Cerebellar cortex (tissue), 1 donor: ENCODE measurements at regions not wholly inside any gene's neighbourhood (a gene's known extent, or its start where the extent isn't known, plus 50 kb on each side); places are given as distances from the start of the nearest gene placed in this dataset.

Source experiments
- DNase-seq: peaks from one replicate; pipeline ENCODE4 v3.0.0-alpha.2; 2015; ENCODE audit warnings: low spot score

DNA sequence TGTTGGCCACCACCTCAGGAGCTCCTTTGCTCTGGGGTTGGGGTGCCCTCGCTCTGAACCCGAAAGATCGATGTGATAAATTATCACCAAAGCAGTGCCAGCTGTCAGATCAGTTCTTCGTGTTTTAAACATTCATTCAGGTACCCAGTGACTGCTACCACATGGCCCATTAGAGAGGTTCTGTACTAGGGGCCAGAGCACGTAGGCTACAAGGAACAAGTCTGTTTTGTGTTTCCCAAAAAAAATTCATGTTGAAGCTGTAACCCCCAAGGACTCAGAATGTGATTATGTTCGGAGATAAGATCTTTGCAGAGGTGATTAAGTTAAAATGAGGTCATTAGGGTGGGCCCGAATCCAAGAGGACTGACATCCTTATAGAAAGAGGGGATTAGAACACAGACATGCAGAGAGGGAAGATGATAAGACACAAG is 526.9 kb downstream of the NPHP4 start:
- DNase-seq, result no peak

DNA sequence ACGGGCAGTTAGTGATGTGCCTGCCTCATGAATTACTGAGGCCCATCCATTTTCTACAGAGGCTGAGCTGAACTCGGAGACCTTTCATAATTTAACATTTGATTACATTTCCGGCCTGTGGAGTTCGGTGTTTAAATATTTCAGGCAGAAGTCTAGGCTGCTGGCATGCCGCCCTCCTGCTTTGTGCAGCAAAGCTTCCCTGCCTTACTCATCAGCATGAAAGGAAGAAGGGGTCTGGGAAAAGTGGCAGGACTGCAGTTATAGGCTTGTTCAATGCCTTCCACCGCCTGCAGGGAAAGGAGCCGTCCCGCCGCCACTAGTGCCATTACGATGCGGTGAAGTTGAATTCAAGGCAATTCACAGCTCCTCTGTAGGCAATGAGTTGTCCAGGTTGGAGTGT is 527.9 kb downstream of the NPHP4 start:
- no peak for DNase-seq

DNA sequence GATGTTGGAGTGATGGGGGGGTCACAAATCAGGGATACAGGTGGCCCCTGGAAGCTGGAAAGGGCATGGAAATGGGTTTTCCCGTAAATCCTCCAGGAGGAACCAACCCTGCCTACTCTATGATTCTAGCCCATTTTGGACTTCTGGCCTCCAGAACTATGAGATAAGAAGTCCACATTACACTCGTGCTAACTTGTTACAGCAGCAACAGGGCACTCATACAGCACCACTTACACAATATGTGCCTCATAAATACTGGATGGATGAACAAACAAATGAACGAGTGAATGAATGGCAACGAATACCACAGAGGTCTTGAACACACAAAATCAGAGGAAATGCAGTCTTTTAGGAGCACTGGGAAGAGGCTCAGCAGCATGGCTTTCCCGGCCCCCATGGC is 531.3 kb downstream of the NPHP4 start:
- DNase-seq, result no peak

DNA sequence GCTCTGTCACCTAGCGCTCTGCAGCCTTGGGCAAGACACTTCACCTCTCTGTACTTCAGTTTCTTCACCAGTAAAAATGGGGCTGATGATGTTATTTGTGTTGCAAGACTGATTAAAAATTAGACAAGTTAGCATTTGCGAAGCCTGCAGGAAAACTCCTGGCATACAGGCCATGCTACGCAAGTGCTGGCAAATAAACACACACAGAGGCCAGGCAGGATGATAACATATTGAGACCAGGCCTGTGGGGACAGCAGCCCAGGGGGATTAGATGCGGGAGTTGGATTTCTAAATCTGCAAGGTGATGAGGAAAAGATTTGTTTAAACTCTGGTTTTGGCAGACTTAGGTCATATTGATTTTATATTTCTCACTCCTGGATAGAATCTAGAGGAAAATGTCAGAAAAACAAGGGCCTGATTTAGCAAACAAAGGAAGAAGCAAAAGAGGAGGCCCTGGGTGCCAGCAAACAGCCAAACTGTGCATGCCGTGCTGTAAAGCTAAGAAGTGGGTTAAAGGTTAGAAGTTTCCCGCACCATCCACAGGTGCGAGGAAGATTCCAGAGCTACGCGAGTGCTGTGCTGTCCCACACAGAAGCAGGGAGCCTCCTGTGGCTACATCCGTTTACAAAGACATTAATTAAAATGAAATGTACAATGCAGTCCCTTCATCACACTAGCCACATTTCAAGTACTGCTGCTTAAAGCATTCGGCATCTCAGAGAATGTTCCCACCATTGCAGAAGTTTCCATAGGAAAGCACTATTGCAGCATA is 532.2 kb downstream of the NPHP4 start:
- DNase-seq, result no peak

DNA sequence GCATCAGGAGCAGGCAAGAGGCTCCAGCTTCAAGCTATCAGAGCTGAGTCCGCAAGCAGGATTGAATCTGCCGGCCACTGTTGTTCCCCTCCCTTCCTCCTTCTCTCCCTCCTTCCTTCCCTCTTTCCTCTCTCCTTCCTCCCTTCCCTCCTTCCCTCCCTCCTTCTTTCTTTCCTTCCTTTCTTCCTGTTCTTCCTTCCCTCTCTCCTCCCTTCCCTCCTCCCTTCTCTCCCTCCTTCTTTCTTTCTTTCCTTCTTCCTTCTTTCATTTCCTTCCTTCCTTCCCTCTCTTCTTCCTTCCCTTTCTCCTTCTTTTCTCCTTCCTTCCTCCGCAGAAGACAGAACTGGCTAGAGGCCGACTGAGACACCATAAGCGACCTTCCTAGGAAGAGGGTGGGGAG is 534.0 kb downstream of the NPHP4 start:
- DNase-seq, result no peak

DNA sequence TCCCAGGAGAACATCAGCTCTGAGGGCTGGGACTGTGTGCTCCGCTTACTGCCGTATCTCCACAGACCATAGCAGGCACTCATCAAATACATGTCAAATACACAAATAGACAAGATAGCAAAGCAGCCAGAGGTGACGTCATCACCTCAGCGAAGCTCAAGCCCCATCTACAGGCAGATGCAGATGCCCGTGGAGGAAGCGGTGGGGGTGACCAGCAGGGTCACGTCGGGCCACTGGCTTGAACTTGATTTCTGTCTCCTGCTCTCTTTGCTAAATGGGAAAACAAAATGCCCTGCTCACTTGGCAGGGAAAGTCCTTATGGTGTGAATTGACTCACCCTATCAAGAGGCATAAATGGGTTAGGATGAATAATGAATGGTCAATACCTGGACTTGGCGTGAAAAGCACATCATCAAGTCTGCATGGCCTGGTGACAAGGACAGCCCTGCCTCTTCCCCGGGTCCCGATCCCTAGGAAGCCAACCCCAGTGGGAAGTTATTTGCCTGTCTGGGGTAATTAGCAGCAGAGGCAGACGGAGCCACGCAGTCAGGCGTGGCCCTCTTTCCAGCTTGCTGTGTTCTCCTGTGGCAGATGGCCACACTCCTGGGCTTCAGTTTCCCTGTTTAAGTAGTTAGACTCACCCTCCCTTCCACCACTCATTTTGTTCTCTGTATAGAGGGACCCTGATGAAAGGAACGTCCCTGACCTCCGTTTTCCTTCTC is 536.0 kb downstream of the NPHP4 start:
- DNase-seq, result no peak

DNA sequence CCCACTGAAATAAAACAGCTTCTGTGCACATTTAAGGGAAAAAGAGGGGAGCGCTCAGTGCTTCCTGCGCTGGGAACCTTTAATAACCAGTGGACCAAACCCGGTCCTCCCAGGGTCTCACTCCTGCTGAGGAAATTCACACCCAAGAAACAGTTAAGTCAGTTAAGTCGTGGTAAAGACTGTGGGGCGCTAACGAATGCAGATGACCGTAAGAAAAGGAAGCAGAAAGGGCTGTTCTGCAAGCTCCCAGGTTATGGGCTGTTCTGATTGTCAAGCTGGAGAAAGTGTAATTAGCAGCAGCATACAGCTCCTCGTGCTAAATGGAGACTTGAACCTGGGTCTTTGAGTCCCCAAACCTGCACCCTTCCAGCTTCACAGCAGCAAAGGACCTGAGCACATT is 536.6 kb downstream of the NPHP4 start:
- no peak for DNase-seq

DNA sequence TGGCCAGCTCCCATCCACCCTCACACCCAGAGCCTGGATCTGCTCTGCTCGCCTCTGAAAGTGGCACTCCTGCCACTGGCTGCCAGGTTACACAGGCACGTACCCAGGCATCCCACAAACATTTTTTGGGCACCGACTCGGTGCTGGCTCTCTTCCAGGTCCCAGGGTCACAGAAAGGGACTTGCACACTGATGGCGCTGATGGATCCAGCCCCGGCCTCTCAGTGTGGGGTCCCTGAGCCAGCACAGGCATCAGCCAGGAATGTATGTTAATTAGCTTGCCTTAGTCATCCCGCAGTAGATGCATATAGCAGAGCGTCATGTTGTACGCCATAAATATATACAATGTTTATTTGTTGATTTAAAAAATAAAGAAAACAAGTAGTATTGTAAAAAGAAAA is 537.2 kb downstream of the NPHP4 start:
- DNase-seq, result no peak

DNA sequence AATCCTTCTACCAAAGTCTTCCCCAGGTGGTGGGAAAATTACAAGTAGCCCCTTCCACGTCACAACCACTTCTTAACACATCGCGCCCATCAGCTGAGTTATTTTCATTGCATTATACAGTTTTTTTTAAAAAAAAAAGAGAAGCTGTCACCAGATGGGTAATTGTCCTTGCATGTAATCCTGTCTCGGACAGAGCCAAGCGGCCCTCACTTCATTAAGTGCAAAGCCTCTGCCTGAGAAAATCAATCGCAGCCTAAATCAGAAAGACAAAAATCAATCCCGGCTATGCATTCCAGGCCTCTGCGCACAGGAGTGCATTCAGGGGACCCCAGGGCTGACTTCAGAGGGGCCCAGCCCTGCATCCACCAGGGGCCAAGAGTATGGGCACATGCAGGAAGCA is 538.9 kb downstream of the NPHP4 start:
- no peak for DNase-seq

DNA sequence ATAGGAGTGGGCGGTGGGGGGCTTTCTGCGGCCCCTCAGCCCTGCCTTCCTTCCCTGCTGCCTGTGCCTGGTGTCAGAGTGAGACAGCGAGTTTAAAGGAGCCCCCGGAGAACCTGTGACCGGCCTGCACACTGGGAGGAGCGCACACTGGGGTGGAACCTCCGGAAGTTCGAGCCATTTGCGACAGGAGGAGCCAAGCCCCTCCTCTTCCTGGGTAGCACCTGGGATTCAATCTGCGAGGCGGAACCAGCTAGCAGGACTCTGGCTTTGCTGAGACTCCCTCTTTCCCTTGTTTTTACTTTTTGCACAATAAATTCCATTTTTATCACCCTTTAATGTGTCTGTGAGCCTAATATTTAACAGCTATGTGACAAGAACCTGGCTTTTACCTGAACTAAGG is 540.6 kb downstream of the NPHP4 start:
- no peak for DNase-seq

DNA sequence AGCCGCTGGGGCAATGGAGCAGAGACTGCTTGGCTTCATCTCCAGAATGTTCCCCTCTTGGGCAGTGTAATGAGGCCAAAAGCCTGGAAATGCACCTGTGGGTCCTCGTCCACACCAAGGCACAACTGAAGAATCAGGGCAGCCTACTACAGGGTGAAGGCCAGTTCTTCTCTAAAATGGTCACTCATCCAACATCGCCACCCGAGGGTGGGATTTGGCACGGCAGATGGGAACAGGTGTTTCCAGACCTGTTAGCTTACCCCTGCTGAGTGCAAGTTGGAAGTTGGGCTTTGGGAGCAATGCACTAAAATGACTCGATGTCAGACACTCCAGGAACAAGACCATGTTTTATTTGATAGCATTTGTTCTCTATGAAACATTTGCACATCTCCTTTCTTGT is 543.7 kb downstream of the NPHP4 start:
- DNase-seq, result peak; percentile 82

DNA sequence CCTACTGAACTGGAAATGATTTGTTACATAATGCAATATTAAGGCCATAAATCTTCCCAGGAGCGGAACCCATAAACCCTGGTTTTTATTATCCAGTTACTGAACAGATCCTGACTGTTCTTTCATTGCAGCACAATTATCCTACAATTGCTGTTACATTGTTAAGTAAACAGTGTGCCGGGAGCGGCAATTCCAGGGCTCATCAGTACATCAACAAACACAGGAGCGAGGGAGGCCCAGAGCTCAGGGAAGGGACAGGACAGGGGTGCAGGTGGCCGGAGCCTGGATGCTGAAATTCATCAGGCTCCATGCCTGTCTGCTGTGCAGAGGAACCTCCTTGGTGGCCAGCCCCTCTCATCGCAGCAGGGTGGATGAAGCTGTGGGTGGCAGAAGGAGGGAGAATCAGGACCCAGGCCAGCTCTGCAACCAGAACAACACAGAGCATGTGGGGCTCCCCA is 544.7 kb downstream of the NPHP4 start:
- DNase-seq, result no peak

DNA sequence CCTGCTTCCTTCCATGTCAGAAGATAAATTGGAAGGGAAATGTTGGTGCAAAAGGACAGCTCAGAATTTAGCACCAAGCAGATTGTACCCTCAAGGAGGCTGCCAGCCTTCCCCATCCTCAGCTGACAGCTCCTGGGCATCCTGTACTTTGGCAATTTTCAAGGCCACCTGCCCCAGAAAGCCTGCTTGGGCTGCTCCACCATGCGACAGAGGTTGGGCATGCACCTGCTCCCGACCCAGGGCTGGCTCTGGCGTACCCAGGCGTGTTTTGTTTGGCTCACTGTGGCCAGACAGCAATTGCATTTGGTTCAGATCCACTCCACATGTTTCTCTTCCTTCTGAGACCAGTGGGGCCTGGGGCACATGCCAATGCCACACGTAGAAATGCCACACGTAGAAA is 547.8 kb downstream of the NPHP4 start:
- DNase-seq, result peak; percentile 95

DNA sequence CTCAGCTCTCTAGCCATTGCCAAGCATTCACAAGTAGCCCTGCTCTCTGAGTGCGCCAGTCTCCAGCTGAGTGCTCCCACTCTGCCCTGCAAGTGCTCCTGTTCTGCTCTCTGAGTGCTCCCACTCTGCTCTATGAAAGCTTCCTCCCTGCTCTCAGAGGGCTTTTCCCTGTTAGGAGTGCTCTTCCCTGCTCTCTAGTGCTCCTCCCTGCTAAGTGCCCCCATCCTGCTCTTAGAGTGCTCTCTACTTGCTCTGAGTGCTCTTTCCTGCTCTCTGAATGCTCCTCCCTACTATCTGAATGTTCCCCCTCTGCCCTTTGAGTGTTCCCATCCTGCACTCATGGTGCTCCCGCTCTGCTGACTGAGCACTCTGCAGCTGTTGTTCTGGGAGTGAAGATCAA is 555.4 kb downstream of the NPHP4 start:
- DNase-seq, result no peak

DNA sequence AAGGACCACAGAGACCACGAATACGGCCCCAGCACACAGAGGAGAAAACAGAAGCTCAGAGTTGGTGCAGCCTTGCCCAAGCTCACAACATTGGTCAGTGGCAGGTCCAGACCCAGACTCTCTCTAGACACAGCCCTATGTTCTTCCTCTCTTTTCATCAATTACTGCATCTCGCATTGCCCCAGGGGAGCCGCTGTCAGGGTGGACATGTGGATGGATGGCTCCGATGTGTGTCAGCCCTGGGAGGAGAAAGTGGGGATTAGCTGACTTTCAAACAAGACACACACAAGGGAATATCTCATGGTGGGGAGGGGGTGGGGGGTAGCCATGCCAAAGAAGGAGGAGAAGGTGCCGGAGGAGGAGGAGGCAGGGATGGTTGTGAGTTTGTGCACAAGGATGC is 556.8 kb downstream of the NPHP4 start:
- DNase-seq, result no peak

DNA sequence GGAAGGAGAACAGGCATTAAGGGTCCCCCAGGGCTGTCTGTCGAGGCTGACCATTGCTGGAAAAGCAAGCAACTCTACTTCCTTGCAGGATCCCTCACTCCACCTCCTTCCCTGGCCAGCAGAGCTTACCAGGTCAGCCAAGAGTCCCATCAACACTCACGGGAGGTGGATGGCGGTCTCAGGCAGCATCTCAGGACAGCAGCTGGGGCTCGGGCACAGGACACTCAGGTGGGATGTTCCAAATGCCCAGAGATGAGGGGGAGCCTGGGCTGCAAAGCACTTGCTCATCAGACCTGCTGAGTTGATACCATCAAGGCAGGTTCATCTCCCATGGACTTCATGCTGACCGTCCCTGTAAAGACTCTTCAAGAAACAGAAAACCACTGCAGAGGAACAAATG is 559.8 kb downstream of the NPHP4 start:
- DNase-seq, result no peak

DNA sequence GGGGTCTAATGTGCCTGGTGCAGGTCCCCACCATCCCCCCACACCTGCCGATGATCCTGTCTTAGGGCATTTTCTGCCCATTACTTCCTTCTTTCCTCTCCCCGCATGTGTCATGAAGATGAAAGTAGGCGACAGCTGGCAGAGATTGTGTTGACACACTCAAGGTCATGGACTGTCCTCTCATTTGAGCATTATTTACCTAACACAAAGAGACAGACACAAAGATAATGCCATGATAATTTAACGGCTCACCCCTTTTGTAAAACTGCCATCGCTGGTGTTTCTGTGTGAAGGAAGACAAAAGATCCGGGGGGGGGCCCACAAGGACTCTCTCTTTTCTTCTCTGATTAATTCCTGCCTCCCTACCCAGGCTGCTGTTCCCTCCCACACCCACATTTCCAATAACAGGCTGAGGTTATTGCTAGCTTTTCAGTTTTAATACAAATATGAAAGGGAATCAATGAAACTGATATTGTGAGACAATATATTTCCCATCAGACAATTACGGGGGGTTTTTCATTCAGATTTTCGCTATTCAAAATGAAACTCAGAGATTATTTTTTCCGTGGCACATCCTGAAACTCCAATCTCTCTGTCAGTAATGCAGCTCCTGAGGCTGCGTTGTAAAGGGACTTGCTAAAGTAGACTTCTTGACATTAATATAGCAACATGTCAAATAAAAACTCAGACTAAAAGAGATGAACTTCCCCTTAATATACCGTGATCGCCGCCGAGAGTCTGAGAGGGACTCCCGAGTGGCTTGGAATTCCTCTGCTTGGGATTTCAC is 561.1 kb downstream of the NPHP4 start:
- DNase-seq, result no peak

DNA sequence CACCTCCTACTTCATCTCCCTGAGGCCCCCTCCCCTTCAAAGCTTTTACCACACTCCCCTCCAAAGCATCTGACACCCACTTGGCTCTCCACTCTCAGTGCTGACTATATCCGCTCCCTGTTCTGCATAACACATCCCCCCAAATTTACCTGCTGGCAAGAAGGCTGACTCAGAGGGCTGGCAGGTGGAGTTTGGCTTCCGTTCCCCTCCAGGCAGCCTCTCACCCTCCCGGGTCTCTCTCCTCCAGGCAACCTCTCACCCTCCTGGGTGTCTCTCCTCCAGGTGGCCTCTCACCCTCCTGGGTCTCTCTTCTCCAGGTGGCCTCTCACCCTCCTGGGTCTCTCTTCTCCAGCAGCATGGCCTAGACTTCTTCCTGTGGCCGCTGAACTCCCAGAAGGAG is 562.1 kb downstream of the NPHP4 start:
- DNase-seq, result no peak

DNA sequence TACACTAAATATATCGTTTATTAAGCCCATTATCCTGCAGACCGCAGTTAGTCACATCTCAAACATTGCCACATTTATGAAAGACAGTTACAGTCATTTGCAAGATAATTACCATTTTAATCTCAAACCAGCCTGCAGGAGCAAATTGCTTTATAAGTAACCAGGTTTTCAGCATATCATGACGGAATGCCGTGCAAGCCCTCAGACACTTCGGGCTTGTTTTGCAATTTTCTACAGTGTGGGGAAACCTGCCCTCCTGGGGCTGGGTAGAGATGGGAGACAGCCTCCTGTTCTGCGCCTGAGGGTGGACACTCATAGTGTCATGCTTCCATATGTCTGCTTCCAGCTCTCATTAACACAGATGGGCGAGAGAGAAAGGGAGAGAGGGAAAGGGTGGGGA is 563.9 kb downstream of the NPHP4 start:
- DNase-seq, result no peak

DNA sequence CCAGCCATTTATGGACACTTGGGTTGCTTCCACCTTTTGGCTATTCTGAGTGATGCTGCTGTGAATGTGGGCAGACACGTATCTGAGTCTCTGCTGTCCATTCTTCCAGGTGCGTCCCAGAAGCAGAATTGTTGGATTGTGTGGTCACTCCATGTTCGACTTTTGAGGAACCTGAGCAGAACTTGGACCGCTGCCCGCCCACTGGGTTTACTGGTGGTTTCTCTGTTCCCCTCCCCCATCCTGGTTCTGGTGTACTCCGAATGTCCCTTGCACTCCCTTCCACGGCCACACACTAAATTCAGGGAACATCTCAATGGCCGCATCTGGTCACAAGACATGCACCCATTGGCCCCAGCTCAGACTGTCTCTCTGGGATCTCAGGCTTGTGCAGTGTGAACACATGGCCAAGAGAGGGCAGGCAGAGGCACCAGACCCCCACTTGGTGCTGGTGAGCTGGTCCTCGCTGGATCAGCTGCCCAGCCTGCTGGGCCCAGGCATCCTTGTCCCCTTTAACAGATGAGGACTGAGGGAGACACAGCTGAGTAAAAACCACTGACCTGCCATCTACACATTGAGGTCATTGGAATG is 565.1 kb downstream of the NPHP4 start:
- no peak for DNase-seq

DNA sequence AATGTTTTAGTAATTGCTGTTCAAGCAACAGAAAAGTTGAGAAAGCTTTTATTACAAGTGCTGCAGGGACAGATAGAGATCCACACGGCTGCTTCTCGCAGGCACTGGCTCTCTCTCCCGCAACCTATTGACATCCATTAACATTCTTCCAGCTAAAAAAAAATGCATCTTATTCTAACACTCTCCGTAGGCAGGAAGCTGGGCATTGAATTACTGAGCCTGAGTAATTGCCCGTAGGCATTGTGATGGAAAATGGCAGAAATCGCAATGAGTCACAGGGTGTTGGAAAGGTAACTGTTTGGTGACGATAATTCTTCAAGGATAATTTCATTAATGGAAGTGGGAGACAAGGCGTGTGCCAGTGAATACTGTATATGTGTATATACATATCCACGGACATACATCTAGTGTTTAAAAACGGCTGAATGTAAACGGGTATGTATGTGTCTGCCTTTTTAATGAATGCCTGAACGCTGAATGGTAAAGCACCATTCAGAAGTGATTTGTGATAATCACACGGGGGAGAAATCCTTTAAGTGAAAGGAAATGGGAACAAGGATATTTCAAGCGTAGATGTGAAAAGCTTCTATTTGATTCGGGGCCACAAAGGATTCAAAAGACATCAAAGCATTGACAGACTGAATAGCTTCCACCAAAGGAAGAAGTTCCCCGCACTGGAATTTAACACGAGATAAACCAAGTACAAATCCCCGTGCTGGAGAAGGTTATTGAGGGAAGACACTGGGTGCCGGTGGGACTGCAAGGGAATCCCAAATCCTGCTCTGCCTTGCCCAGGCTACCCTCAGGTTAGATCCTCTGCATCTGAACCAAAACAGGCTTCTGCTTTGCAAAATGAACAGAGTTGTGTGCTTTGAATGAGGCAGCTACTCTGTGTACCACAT is 567.2 kb downstream of the NPHP4 start:
- DNase-seq, result no peak
